Activated naive CD8-positive, alpha-beta T cell treated with anti-CD3 and anti-CD28 coated beads for 36 hours (primary cell): ENCODE measurements at regions not wholly inside any gene's neighbourhood (a gene's known extent, or its start where the extent isn't known, plus 50 kb on each side); places are given as distances from the start of the nearest gene placed in this dataset.
A peak's percentile ranks its signal among the peaks of the same experiment; 100 is the strongest.

Experiments
- DNase-seq: peaks from one replicate; pipeline ENCODE4 v3.0.0; 2021
- H3K27ac Mint-ChIP-seq: one replicate; pipeline ENCODE4 v1.8.0; 2022; ENCODE audit warnings: mild to moderate bottlenecking, moderate library complexity, mixed read lengths
- H3K27me3 Mint-ChIP-seq: one replicate; pipeline ENCODE4 v1.8.0; 2022; ENCODE audit warnings: mild to moderate bottlenecking, mixed read lengths
- H3K36me3 Mint-ChIP-seq: one replicate; pipeline ENCODE4 v1.8.0; 2021; ENCODE audit warnings: mild to moderate bottlenecking, mixed read lengths
- H3K4me1 Mint-ChIP-seq: one replicate; pipeline ENCODE4 v1.8.0; 2021; ENCODE audit warnings: mixed read lengths
- H3K4me3 Mint-ChIP-seq: one replicate; pipeline ENCODE4 v1.8.0; 2022; ENCODE audit warnings: mild to moderate bottlenecking, moderate library complexity, mixed read lengths
- H3K9me3 Mint-ChIP-seq: one replicate; pipeline ENCODE4 v1.8.0; 2022; ENCODE audit warnings: mixed read lengths

GRCh38 chr11:23364076-23364475 lies 503.8 kb upstream of the CCDC179 start:
- H3K27me3 Mint-ChIP-seq = no peaks in the 10 kb centered on the region
- no peak overlapping the region for H3K27ac Mint-ChIP-seq
- H3K4me1 Mint-ChIP-seq = no peaks in the 10 kb centered on the region
- DNase-seq = no peak
- peaks cover 14% of the 10 kb centered on the region for H3K9me3 Mint-ChIP-seq
- H3K36me3 Mint-ChIP-seq = no peaks in the 10 kb centered on the region
- no peak overlapping the region for H3K4me3 Mint-ChIP-seq

GRCh38 chr11:23370580-23371275 lies 510.5 kb upstream of the CCDC179 start:
- Mint-ChIP-seq H3K4me1 (no peaks in the 10 kb centered on the region), H3K9me3 (peaks cover 24% of the 10 kb centered on the region), H3K27me3 (no peaks in the 10 kb centered on the region), H3K27ac (no peak overlapping the region), H3K36me3 (no peaks in the 10 kb centered on the region), H3K4me3 (no peak overlapping the region)
- no peak for DNase-seq

- no peaks in the 10 kb centered on the region for H3K27me3 Mint-ChIP-seq
- H3K36me3 Mint-ChIP-seq = no peaks in the 10 kb centered on the region
- H3K4me3 Mint-ChIP-seq = no peak overlapping the region
- DNase-seq = no peak
- peak overlapping the region; percentile 21 for H3K27ac Mint-ChIP-seq
- peaks cover 13% of the 10 kb centered on the region for H3K9me3 Mint-ChIP-seq
- no peaks in the 10 kb centered on the region for H3K4me1 Mint-ChIP-seq
Observed at GRCh38 chr11:23377909-23378308, 517.6 kb upstream of the CCDC179 start.

DNA sequence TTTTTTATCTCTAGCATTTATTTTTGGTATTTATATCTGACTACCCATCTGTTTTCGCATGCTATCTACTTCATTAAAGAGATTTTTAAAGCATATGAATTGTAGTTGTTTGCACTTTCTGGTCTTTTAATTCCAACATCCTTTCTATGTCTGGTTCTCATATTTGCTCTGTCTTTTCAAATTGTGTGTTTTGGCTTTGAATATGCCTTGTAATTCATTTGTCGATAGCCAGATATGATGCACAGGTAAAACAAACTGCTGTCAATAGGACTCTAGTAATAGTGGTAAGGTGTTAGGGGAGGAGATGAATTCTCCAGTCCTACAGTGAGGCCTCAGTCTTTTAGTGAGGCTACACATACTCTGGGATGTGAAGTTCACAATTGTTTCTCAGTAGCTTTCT lies 530.8 kb upstream of the CCDC179 start:
- H3K36me3 Mint-ChIP-seq = no peaks in the 10 kb centered on the region
- no peak for DNase-seq
- H3K9me3 Mint-ChIP-seq = peaks cover 6% of the 10 kb centered on the region
- no peaks in the 10 kb centered on the region for H3K4me1 Mint-ChIP-seq
- no peak overlapping the region for H3K27ac Mint-ChIP-seq
- no peak overlapping the region for H3K4me3 Mint-ChIP-seq
- H3K27me3 Mint-ChIP-seq = no peaks in the 10 kb centered on the region

- DNase-seq = no peak
- Mint-ChIP-seq H3K27ac (no peak overlapping the region), H3K27me3 (no peaks in the 10 kb centered on the region), H3K36me3 (no peaks in the 10 kb centered on the region), H3K9me3 (peaks cover 2% of the 10 kb centered on the region), H3K4me1 (no peaks in the 10 kb centered on the region), H3K4me3 (no peak overlapping the region)
Observed at GRCh38 chr11:23398052-23398451, 537.8 kb upstream of the CCDC179 start.

DNA sequence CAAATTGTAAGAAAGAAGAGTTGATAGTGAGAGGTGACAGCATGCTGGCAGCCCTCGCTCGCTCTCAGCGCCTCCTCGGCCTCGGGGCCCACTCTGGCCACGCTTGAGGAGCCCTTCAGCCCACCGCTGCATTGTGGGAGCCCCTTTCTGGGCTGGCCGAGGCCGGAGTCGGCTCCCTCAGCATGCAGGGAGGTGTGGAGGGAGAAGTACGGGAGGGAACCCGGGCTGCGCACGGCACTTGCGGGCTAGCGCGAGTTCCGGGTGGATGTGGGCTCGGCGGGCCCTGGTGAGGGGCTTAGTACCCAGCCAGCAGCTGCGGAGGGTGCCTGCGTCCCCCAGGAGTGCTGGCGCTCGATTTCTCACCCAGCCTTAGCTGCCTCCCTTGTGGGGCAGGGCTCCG lies 539.7 kb upstream of the CCDC179 start:
- DNase-seq = no peak
- Mint-ChIP-seq H3K27me3 (no peaks in the 10 kb centered on the region), H3K4me3 (no peak overlapping the region), H3K9me3 (peaks cover 4% of the 10 kb centered on the region), H3K27ac (no peak overlapping the region), H3K4me1 (no peaks in the 10 kb centered on the region), H3K36me3 (no peaks in the 10 kb centered on the region)

- no peaks in the 10 kb centered on the region for H3K27me3 Mint-ChIP-seq
- no peak overlapping the region for H3K27ac Mint-ChIP-seq
- H3K4me3 Mint-ChIP-seq = no peak overlapping the region
- H3K9me3 Mint-ChIP-seq = peaks cover 4% of the 10 kb centered on the region
- no peak for DNase-seq
- no peaks in the 10 kb centered on the region for H3K4me1 Mint-ChIP-seq
- H3K36me3 Mint-ChIP-seq = no peaks in the 10 kb centered on the region
Observed at GRCh38 chr11:23403210-23404185, 543.2 kb upstream of the CCDC179 start.

DNA sequence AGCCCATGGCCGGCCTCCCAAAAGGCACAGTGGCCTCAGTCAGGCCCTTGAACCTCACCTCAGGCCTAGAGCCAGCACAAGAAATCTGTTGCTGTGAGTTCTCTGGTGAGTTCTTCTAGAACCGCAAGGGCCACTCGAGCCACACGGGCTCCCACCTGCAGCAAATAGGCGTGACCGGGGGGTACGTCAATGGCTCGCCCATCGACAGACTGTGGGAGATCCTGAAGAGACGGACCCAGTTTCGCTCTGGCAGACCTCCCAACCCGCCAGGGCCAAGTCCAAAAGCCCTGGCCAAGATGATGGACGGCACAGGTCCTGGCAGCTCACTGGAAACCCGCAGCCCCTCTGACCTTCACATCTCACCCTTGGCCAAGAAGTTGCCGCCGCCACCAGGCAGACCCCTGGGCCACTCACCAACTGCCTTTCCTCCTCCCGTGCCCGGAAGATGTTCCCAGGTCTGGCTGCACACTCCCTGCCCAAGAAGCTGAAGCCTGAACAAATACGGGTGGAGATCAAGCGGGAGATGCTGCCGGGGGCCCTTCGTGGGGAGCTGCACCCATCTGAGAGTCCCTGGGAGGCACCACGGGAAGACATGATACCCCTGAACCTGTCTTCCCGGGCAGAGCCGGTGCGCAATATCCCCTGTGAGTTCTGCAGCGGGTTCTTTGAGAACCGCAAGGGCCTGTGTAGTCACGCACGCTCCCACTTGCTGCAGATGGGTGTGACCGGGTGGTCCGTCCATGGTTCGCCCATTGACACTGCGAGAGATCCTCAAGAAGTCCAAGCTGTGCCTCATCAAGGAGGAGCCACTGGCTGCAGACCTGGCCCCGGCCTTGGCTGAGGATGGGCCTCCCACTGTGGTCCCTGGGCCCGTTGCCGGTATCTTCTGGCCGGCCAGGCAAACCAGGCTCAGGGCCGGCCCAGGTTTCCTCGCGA lies 544.2 kb upstream of the CCDC179 start:
- H3K4me3 Mint-ChIP-seq = no peak overlapping the region
- no peak overlapping the region for H3K27ac Mint-ChIP-seq
- H3K9me3 Mint-ChIP-seq = peaks cover 7% of the 10 kb centered on the region

DNA sequence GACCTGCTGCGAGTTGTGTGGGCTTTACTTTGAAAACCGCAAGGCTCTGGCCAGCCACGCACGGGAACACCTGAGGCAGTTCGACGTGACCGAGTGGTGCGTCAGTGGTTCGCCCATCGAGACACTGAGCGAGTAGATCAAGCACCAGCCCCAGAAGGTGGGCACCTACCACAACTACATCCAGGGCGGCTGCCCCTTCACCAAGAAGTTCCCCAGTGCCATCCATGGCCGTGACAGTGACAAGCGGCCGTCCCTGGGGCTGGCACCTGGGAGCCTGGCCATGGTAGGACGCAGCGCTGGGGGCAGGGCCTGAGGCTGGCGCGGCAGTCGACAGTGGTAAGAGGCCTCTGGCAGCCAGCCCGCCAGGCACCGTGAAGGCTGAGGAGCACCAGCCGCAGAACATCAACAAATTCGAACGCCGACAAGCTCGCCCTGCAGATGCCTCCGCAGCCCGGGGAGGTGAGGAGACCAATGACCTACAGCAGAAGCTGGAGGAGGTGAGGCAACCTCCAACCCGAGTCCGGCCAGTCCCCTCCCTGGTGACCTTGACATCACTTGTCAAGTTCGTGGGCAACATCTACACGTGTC lies 545.2 kb upstream of the CCDC179 start:
- Mint-ChIP-seq H3K27ac (no peak overlapping the region), H3K9me3 (peaks cover 11% of the 10 kb centered on the region), H3K4me3 (no peak overlapping the region), H3K36me3 (no peaks in the 10 kb centered on the region), H3K4me1 (no peaks in the 10 kb centered on the region), H3K27me3 (no peaks in the 10 kb centered on the region)
- no peak for DNase-seq

More for the DNA sequence above, 544.2 kb upstream of the CCDC179 start:
- no peaks in the 10 kb centered on the region for H3K36me3 Mint-ChIP-seq
- H3K4me1 Mint-ChIP-seq = no peaks in the 10 kb centered on the region
- DNase-seq = no peak
- H3K27me3 Mint-ChIP-seq = no peaks in the 10 kb centered on the region

DNA sequence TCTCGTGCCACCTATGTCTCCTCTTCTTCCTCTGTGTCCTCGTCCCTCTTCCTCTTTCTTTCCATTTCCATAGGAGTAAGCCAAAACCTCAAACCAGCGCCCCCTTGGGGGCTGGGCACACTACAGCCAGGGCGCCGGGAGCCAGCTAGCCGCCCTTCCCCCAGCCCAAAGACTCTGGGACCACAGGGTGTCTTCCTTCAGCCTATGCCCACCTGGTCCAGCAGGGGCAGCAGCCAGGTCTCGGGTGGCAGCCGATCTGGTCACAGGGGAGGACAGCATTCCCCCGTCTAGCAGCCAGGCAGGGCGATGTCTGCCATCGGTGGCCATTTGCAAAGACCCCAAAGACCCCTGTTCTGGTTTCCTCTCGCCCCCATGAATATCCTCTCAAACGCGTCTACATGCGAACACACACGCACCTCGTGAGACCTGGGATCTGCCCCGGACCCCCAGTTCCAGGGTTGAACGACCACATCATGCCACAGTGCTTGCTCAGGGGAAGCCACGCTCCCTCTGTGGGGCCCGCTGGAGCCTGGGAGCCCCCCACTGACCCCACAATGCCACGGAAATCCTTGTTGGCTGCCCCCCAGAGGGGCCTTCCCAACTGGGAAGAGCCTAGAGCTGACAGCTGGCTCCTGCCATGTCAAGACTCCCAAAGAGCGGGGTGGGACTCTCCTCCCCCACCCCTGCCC lies 546.0 kb upstream of the CCDC179 start:
- H3K36me3 Mint-ChIP-seq = no peaks in the 10 kb centered on the region
- no peak overlapping the region for H3K4me3 Mint-ChIP-seq
- no peaks in the 10 kb centered on the region for H3K4me1 Mint-ChIP-seq
- H3K27ac Mint-ChIP-seq = no peak overlapping the region
- H3K27me3 Mint-ChIP-seq = no peaks in the 10 kb centered on the region
- H3K9me3 Mint-ChIP-seq = peaks cover 20% of the 10 kb centered on the region
- DNase-seq = no peak

DNA sequence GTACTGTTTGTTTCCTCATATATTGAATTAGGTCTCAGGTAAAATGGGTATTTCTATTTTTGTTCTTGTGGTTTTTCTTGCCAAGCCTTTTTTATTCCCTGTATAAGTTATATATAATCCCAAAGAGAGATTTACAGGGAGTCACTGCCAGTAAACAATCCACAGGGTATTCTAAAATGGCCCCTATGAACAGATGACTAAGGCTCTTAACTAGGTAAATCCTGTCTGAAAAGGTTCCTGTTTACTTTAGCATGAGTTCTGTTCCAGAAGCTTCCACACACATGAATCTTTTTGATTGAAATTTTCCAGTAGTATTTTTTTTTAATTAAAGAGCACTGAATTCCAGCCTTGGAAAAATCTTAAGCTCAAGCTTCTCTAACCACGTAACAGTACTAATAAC lies 552.8 kb upstream of the CCDC179 start:
- DNase-seq = no peak
- Mint-ChIP-seq H3K4me3 (no peak overlapping the region), H3K27ac (no peak overlapping the region), H3K27me3 (no peaks in the 10 kb centered on the region), H3K9me3 (peaks cover 26% of the 10 kb centered on the region), H3K36me3 (no peaks in the 10 kb centered on the region), H3K4me1 (no peaks in the 10 kb centered on the region)

- Mint-ChIP-seq H3K4me1 (no peaks in the 10 kb centered on the region), H3K36me3 (no peaks in the 10 kb centered on the region), H3K9me3 (peaks cover 5% of the 10 kb centered on the region), H3K27me3 (no peaks in the 10 kb centered on the region), H3K27ac (no peak overlapping the region), H3K4me3 (no peak overlapping the region)
- no peak for DNase-seq
Observed at GRCh38 chr11:23423104-23423503, 562.8 kb upstream of the CCDC179 start.

DNA sequence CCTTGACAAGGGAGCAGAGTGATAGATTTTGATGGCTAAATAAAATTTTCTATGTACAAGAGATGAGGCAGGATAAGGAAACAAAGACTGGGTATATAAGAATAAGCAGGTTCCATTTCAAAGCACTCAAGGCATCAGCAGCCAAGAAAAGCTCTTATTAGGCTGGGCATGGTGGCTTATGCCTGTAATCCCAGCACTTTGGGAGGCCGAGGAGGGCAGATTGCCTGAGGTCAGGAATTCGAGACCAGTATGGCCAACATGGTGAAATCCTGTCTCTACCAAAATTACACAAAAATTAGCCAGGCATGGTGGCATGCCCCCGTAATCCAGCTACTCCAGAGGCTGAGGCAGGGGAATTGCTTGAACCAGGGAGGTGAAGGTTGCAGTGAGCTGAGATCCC lies 563.4 kb upstream of the CCDC179 start:
- Mint-ChIP-seq H3K36me3 (no peaks in the 10 kb centered on the region), H3K4me3 (no peak overlapping the region), H3K4me1 (no peaks in the 10 kb centered on the region), H3K9me3 (peaks cover 6% of the 10 kb centered on the region), H3K27ac (no peak overlapping the region), H3K27me3 (no peaks in the 10 kb centered on the region)
- DNase-seq = no peak

DNA sequence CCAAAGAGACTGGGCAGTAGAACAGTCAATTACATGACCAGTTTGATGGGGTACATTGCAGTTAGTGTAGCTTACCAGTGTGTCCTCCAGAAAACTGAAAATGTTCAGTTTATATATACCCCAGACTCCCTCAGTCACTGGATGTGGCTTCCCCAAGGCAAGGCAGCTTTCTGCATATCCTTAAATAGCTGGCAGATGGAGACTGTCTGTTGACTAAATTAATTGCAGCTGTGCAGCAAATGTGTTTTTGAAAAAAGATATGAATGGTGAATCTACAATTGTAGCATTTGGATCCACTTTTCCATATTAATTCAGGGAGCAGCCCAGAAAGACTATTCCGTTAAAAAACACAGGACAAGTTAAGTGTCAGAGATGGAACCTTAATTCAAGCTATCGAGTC lies 565.1 kb upstream of the CCDC179 start:
- DNase-seq = no peak
- peaks cover 5% of the 10 kb centered on the region for H3K9me3 Mint-ChIP-seq
- no peak overlapping the region for H3K4me3 Mint-ChIP-seq
- no peaks in the 10 kb centered on the region for H3K4me1 Mint-ChIP-seq
- H3K27ac Mint-ChIP-seq = no peak overlapping the region
- H3K36me3 Mint-ChIP-seq = no peaks in the 10 kb centered on the region
- no peaks in the 10 kb centered on the region for H3K27me3 Mint-ChIP-seq
